HepG2 (cell line): ENCODE measurements at regions not wholly inside any gene's neighbourhood (a gene's known extent, or its start where the extent isn't known, plus 50 kb on each side); places are given as distances from the start of the nearest gene placed in this dataset.

ENCODE experiments used
- ARHGAP35 ChIP-seq: sonication (generic); formaldehyde crosslinking; IDR thresholded peaks from 2 replicates; pipeline ENCODE4 v1.9.0; 2022; ENCODE audit warnings: mild to moderate bottlenecking, inconsistent platforms, moderate library complexity, missing genetic modification reagents, borderline replicate concordance
- ASH2L ChIP-seq: fragments of 300-600, 200-600 bp; sonication (generic); IDR thresholded peaks from 2 replicates; pipeline ENCODE4 v1.7.0; 2017; ENCODE audit warnings: low read depth, mild to moderate bottlenecking, moderate library complexity, mixed read lengths, low read length; ENCODE audit not compliant: insufficient read length
- HMG20A ChIP-seq: IDR thresholded peaks from 2 replicates; pipeline ENCODE4 v1.6.1; 2016; ENCODE audit warnings: borderline replicate concordance
- HNF4A ChIP-seq: sonication (generic); formaldehyde crosslinking; IDR thresholded peaks from 2 replicates; pipeline ENCODE4 v1.4.0; 2020; ENCODE audit warnings: missing genetic modification reagents
- IKZF1 ChIP-seq: fragments of 450-650 bp; IDR thresholded peaks from 2 replicates; pipeline ENCODE4 v1.7.1; 2016
- NRL ChIP-seq: sonication (generic); formaldehyde crosslinking; IDR thresholded peaks from 2 replicates; pipeline ENCODE4 v1.5.0; 2020; ENCODE audit warnings: missing genetic modification reagents, mild to moderate bottlenecking, moderate library complexity, borderline replicate concordance
- PAWR ChIP-seq: sonication (generic); formaldehyde crosslinking; IDR thresholded peaks from 2 replicates; pipeline ENCODE4 v1.4.0; 2020; ENCODE audit warnings: missing genetic modification reagents, mild to moderate bottlenecking, borderline replicate concordance
- PITX1 ChIP-seq: sonication (generic); formaldehyde crosslinking; IDR thresholded peaks from 2 replicates; pipeline ENCODE4 v1.5.1; 2020; ENCODE audit warnings: mild to moderate bottlenecking, missing genetic modification reagents
- POGZ ChIP-seq: sonication (generic); formaldehyde crosslinking; IDR thresholded peaks from 2 replicates; pipeline ENCODE4 v1.4.0; 2020; ENCODE audit warnings: mild to moderate bottlenecking, missing genetic modification reagents
- PTBP1 ChIP-seq: fragments of 200-400 bp; formaldehyde crosslinking; IDR thresholded peaks from 2 replicates; pipeline ENCODE4 v1.6.1; 2018; ENCODE audit warnings: low read length, low read depth; ENCODE audit not compliant: poor library complexity, severe bottlenecking
- RXRB ChIP-seq: IDR thresholded peaks from 2 replicates; pipeline ENCODE4 v1.6.1; 2016; ENCODE audit warnings: borderline replicate concordance, missing genetic modification reagents, missing compliant biosample characterization
- SMAD1 ChIP-seq: sonication (generic); formaldehyde crosslinking; IDR thresholded peaks from 2 replicates; pipeline ENCODE4 v1.4.0; 2020; ENCODE audit warnings: missing genetic modification reagents, low read depth, mild to moderate bottlenecking, borderline replicate concordance
- SNAPC2 ChIP-seq: sonication (generic); formaldehyde crosslinking; IDR thresholded peaks from 2 replicates; pipeline ENCODE4 v1.8.1; 2022; ENCODE audit warnings: mild to moderate bottlenecking, missing genetic modification reagents
- ZBTB42 ChIP-seq: sonication (generic); formaldehyde crosslinking; IDR thresholded peaks from 2 replicates; pipeline ENCODE4 v1.5.0; 2020; ENCODE audit warnings: mild to moderate bottlenecking, missing genetic modification reagents
- ZNF263 ChIP-seq: sonication (generic); formaldehyde crosslinking; IDR thresholded peaks from 2 replicates; pipeline ENCODE4 v1.4.0; 2020; ENCODE audit warnings: missing genetic modification reagents
- ZNF282 ChIP-seq: fragments of 450-650 bp; IDR thresholded peaks from 2 replicates; pipeline ENCODE4 v1.6.1; 2018; ENCODE audit not compliant: partially characterized antibody
- ZNF407 ChIP-seq: sonication (generic); formaldehyde crosslinking; IDR thresholded peaks from one replicate; pipeline ENCODE4 v1.5.1; 2020; ENCODE audit warnings: mild to moderate bottlenecking, missing genetic modification reagents; ENCODE audit errors: not compliant biosample characterization
- ZNF780A ChIP-seq: sonication (generic); formaldehyde crosslinking; IDR thresholded peaks from 2 replicates; pipeline ENCODE4 v1.8.0; 2022; ENCODE audit warnings: mild to moderate bottlenecking, missing genetic modification reagents, moderate library complexity
- TF ChIP-seq, protein P1 (sequence below): sonication (generic); formaldehyde crosslinking; IDR thresholded peaks from 2 replicates; pipeline ENCODE4 v1.8.1; 2023; ENCODE audit warnings: mild to moderate bottlenecking, missing genetic modification reagents, borderline replicate concordance
- TF ChIP-seq, protein P2 (sequence below): sonication (generic); formaldehyde crosslinking; IDR thresholded peaks from 2 replicates; pipeline ENCODE4 v1.4.0; 2020; ENCODE audit warnings: low read depth, mild to moderate bottlenecking, missing genetic modification reagents

DNA sequence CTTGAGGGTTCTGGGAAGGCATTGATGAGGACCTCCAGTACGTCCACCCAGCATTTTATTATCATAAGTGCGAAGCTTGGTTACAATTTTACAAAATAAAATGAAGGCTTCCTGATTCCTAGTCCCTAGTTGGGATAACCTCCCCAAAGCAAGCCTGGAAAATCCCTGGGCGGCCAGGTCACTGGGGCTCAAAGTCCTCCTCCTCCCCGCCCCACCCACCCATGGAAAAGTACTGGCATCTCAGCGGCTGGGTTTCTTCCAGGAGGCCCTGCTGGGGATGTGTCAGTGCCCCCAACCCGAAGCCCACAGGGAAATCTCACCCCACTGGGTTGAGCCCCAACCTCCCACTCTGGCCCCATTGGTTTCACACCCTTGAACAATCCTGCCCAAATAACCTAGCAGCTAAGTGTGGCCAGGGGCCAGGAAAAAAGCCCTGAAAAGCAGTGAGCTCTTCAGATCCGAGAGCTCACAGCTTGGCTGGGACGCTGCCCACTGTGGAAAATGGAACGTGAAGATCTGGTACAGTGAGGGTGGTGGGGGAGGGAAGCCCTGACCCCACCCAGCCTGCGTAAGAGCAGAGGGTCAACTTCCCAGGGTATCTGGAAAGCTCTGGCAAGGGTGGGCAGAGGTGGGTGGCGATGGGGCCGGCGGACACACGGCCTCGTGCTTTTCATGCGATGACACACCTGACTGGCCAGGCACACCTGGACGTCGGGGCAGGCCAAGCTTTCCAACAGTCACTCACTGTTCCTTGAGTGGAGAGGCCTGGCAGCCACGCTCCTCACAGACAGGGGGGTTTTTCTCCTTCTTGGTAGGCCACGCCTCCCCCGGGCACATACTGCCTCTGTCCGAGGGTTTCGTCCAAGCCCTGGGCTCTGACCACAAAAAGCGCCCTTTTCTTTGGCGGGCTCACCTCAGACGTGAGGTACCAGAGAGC is 324.5 kb downstream of the SOX9 start (continued):
- TF ChIP-seq ZNF407 (CRISPR knock-in tag) (peak; percentile 34), ZBTB42 (CRISPR knock-in tag) (peak; percentile 80; the same call in 1 of the 2 replicates), ZNF282 (no peak), PITX1 (CRISPR knock-in tag) (peak; percentile 65), PTBP1 (peak; percentile 63), ZNF780A (CRISPR knock-in tag) (no peak), ARHGAP35 (CRISPR knock-in tag) (no peak), HMG20A (CRISPR knock-in tag) (peak; percentile 14; the same call in 1 of the 2 replicates), SNAPC2 (CRISPR knock-in tag) (0 out of 2 replicates have a peak, but pooled peaks have one; percentile 77), ZNF263 (CRISPR knock-in tag) (peak; percentile 45; the same call in 1 of the 2 replicates), IKZF1 (no peak), ASH2L (peak; percentile 95), SMAD1 (CRISPR knock-in tag) (no peak), PAWR (no peak), NRL (CRISPR knock-in tag) (peak; percentile 95), POGZ (CRISPR knock-in tag) (peak; percentile 10; the same call in 1 of the 2 replicates), HNF4A (CRISPR knock-in tag) (peak; percentile 73), RXRB (CRISPR knock-in tag) (no peak; the same call in 1 of the 2 replicates)
- TF ChIP-seq, protein P1, sequence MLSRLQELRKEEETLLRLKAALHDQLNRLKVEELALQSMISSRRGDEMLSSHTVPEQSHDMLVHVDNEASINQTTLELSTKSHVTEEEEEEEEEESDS (CRISPR knock-in tag) = no peak
- TF ChIP-seq, protein P2, sequence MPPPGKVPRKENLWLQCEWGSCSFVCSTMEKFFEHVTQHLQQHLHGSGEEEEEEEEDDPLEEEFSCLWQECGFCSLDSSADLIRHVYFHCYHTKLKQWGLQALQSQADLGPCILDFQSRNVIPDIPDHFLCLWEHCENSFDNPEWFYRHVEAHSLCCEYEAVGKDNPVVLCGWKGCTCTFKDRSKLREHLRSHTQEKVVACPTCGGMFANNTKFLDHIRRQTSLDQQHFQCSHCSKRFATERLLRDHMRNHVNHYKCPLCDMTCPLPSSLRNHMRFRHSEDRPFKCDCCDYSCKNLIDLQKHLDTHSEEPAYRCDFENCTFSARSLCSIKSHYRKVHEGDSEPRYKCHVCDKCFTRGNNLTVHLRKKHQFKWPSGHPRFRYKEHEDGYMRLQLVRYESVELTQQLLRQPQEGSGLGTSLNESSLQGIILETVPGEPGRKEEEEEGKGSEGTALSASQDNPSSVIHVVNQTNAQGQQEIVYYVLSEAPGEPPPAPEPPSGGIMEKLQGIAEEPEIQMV (CRISPR knock-in tag) = no peak; the same call in 1 of the 2 replicates
